Endothelial cell of umbilical vein (primary cell): ENCODE measurements at regions not wholly inside any gene's neighbourhood (a gene's known extent, or its start where the extent isn't known, plus 50 kb on each side); places are given as distances from the start of the nearest gene placed in this dataset.

Experiments
- BruUV-seq: library from RNA; stranded (reverse); fragments of 400-500 nt; replicated peaks from 2 replicates; lab custom pipeline; 2021; lab: Mats Ljungman, UMichigan
- CTCF ChIA-PET: fragments of 300-600, 350-600 bp; sonication (Branson Sonifier 250); formaldehyde crosslinking; loops from one replicate; lab custom pipeline; 2021; ENCODE audit warnings: antibody characterized with exemption, inconsistent platforms; lab: Charles Lee
- POLR2A ChIA-PET: fragments of 300-600, 350-600 bp; sonication (Branson Sonifier 250); formaldehyde crosslinking; loops from one replicate; lab custom pipeline; 2021; ENCODE audit warnings: antibody characterized with exemption, inconsistent platforms; lab: Charles Lee
- DNase-seq: peaks from one replicate; pipeline ENCODE4 v3.0.0-alpha.2; 2011; ENCODE audit warnings: low read depth, low spot score
- FAIRE-seq: peaks from 2 replicates; lab custom pipeline; 2011; peaks lifted over from hg19 to GRCh38; lab: Jason Lieb, UNC
- H2AFZ ChIP-seq: 2 replicates; pipeline ENCODE4 v1.6.0; 2012; ENCODE audit warnings: low read depth, low read length, control low read depth, inconsistent platforms
- H3K27ac ChIP-seq: 2 replicates; pipeline ENCODE4 v1.5.1; 2011; ENCODE audit warnings: low read depth, mild to moderate bottlenecking, control low read depth, low read length, moderate library complexity; ENCODE audit not compliant: insufficient read depth
- H3K27me3 ChIP-seq, 2 experiments: 2 replicates each; pipeline versions ENCODE4 v1.6.0 to v1.6.1; 2011; ENCODE audit warnings: low read length in 2 of 2, mixed read lengths in 1 of 2; ENCODE audit not compliant: control insufficient read depth in 2 of 2, insufficient read depth in 2 of 2
- H3K36me3 ChIP-seq, 2 experiments: 2 replicates in 1 of 2; 3 replicates in 1 of 2; pipeline ENCODE4 v1.5.1; 2011; ENCODE audit warnings: low read length in 2 of 2, mild to moderate bottlenecking in 1 of 2, moderate library complexity in 1 of 2; ENCODE audit not compliant: control insufficient read depth in 2 of 2, insufficient read depth in 2 of 2; ENCODE audit errors: extremely low read depth in 1 of 2
- H3K4me1 ChIP-seq: 3 replicates; pipeline ENCODE4 v1.5.1; 2011; ENCODE audit warnings: mild to moderate bottlenecking, low read length; ENCODE audit not compliant: control insufficient read depth, insufficient read depth; ENCODE audit errors: extremely low read depth
- H3K4me2 ChIP-seq: 2 replicates; pipeline ENCODE4 v1.6.1; 2011; ENCODE audit warnings: low read length, control low read depth, mixed read lengths; ENCODE audit not compliant: insufficient read depth
- H3K4me3 ChIP-seq, 3 experiments: fragments of 200-600 bp in 1 of 3; sonication (generic), shearing (Covaris generic) in 1 of 3; replicated peaks in 1 of 3; 2 replicates each; pipeline ENCODE4 v1.5.1; 2011 to 2016; ENCODE audit warnings: control low read depth in 3 of 3, low read length in 3 of 3, mild to moderate bottlenecking in 2 of 3, inconsistent platforms in 1 of 3, low read depth in 1 of 3, moderate library complexity in 1 of 3; ENCODE audit not compliant: insufficient read depth in 1 of 3
- H3K79me2 ChIP-seq: 2 replicates; pipeline ENCODE4 v1.6.0; 2012; ENCODE audit warnings: low read length, inconsistent platforms; ENCODE audit not compliant: control insufficient read depth, insufficient read depth
- H3K9ac ChIP-seq: replicated peaks from 2 replicates; pipeline ENCODE3; 2011; ENCODE audit warnings: low read length, control low read depth; ENCODE audit not compliant: insufficient read depth; ENCODE audit errors: extremely low read depth
- H3K9me1 ChIP-seq: replicated peaks from 3 replicates; pipeline ENCODE4 v1.6.0; 2011; ENCODE audit warnings: mild to moderate bottlenecking, low read length; ENCODE audit not compliant: control insufficient read depth, insufficient read depth; ENCODE audit errors: extremely low read depth
- H3K9me3 ChIP-seq: replicated peaks from 2 replicates; pipeline ENCODE4 v1.5.1; 2012; ENCODE audit warnings: low read length, inconsistent platforms; ENCODE audit not compliant: control insufficient read depth, insufficient read depth
- H4K20me1 ChIP-seq: replicated peaks from 2 replicates; pipeline ENCODE3; 2011; ENCODE audit warnings: mild to moderate bottlenecking, low read length; ENCODE audit not compliant: control insufficient read depth, insufficient read depth; ENCODE audit errors: extremely low read depth
- EZH2 ChIP-seq: IDR thresholded peaks from 2 replicates; pipeline ENCODE4 v1.6.1; 2012; ENCODE audit warnings: borderline replicate concordance, low read depth, mild to moderate bottlenecking, moderate library complexity, low read length, inconsistent platforms; ENCODE audit not compliant: severe bottlenecking
- FOS ChIP-seq: IDR thresholded peaks from 2 replicates; pipeline ENCODE4 v1.6.1; 2011; ENCODE audit warnings: mild to moderate bottlenecking, low read length, moderate library complexity, borderline replicate concordance; ENCODE audit not compliant: insufficient read depth
- GATA2 ChIP-seq: IDR thresholded peaks from 2 replicates; pipeline ENCODE4 v1.7.0; 2011; ENCODE audit warnings: low read depth, mild to moderate bottlenecking, moderate library complexity, mixed read lengths, low read length; ENCODE audit not compliant: insufficient read length, insufficient read depth
- JUN ChIP-seq: IDR thresholded peaks from 2 replicates; pipeline ENCODE4 v1.6.1; 2011; ENCODE audit warnings: borderline replicate concordance, low read depth; ENCODE audit not compliant: insufficient read length, insufficient read depth
- MYC ChIP-seq: IDR thresholded peaks from one replicate; pipeline ENCODE4 v1.6.1; 2011; ENCODE audit warnings: mild to moderate bottlenecking, low read depth, low read length
- POLR2A ChIP-seq: IDR thresholded peaks from 2 replicates; pipeline ENCODE4 v1.6.1; 2012; ENCODE audit warnings: low read depth, mild to moderate bottlenecking, control low read depth, low read length
- POLR2AphosphoS5 ChIP-seq: IDR thresholded peaks from 2 replicates; pipeline ENCODE4 v1.6.1; 2012; ENCODE audit warnings: low read depth, mild to moderate bottlenecking, control low read depth, low read length, moderate library complexity; ENCODE audit not compliant: insufficient read depth
- dilution Hi-C: fragments of 300-500 bp; cut with MboI; formaldehyde crosslinking; loops from one replicate; pipeline ENCODE4 v1.15.0; 2019; ENCODE audit warnings: low sequenced_read_pairs; ENCODE audit not compliant: extremely low pct_ligation_motif_present
- intact Hi-C: fragments of 100-400 bp; cut with micrococcal nuclease; formaldehyde crosslinking; loops from one replicate; pipeline ENCODE4 v1.10.0; 2022
- TF ChIP-seq, protein P1 (sequence below): IDR thresholded peaks from 2 replicates; pipeline ENCODE4 v1.6.1; 2011; ENCODE audit not compliant: insufficient read depth, insufficient read length
- TF ChIP-seq, protein P2 (sequence below), 2 donors: IDR thresholded peaks; 1 replicate in 1 of 2; 2 replicates in 1 of 2; pipeline ENCODE4 v1.5.1; 2011; ENCODE audit warnings: low read length in 2 of 2, mild to moderate bottlenecking in 2 of 2, moderate library complexity in 2 of 2, control low read depth in 1 of 2, inconsistent platforms in 1 of 2, low read depth in 1 of 2; ENCODE audit not compliant: insufficient read depth in 1 of 2; ENCODE audit errors: extremely low read depth in 1 of 2

DNA sequence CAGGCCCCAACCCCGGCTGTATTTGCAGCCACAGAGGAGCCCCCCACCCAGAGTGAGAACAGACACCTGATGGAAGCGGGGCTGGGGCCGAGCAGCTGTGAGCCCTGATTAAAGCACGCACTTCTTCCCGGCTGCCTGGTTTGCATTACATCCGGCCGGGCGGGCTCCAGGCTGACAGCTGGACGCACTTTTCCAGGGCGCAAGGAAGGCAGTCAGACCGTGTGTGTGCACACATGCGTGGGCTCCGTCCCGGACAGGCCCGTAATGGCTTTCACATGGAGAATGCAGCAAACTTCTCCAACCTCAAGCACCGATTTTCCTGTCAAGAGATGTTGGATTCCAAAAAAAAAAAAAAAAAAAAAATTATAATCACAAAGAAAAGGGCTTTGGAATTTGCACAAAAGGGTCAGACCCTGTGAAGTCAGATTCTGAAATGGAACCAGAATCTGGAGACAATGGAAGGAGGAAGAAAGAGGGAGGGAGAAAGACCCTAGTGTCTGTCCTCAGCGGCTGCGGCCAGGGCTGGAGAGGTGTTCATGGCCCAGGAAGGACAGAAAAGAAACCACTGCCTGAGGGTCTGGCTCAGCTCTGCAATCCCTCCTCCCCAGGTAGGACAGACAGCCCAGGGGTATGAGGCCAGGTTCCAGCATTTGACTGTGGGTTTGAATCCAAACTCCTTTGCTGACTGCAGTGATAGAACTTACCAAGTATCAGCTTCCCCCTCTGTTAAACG is 365.5 kb downstream of the MN1 start:
- ChIA-PET CTCF (interaction anchor here (0.8 kb wide), 1 partner anchor 15 kb away, joined by 3 read pairs; no protein-coding TSS in a partner anchor), POLR2A (no interaction called here)
- peak; percentile 41 for DNase-seq
- no TSS peak for BruUV-seq
- intact Hi-C loops, result no loop called here
- Histone ChIP-seq H3K4me2 (no peak overlapping the region), H4K20me1 (no peaks in the 10 kb centered on the region), H3K9me1 (no peaks in the 10 kb centered on the region), H3K27ac (no peak overlapping the region), H3K9me3 (no peaks in the 10 kb centered on the region), H3K27me3 (peaks cover 4 to 6% of the 10 kb centered on the region in 2 experiments), H3K79me2 (no peaks in the 10 kb centered on the region), H2AFZ (no peak overlapping the region), H3K36me3 (no peaks in the 10 kb centered on the region), H3K4me3 (no peak overlapping the region), H3K9ac (no peak overlapping the region), H3K4me1 (no peaks in the 10 kb centered on the region)
- dilution Hi-C loops, result no loop called here
- peak; percentile 66 for FAIRE-seq
- TF ChIP-seq POLR2AphosphoS5 (no peak), MYC (no peak), JUN (no peak), GATA2 (no peak), POLR2A (no peak), FOS (no peak), EZH2 (no peak)
- TF ChIP-seq, protein P1, sequence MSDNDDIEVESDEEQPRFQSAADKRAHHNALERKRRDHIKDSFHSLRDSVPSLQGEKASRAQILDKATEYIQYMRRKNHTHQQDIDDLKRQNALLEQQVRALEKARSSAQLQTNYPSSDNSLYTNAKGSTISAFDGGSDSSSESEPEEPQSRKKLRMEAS, result no peak
- TF ChIP-seq, protein P2, sequence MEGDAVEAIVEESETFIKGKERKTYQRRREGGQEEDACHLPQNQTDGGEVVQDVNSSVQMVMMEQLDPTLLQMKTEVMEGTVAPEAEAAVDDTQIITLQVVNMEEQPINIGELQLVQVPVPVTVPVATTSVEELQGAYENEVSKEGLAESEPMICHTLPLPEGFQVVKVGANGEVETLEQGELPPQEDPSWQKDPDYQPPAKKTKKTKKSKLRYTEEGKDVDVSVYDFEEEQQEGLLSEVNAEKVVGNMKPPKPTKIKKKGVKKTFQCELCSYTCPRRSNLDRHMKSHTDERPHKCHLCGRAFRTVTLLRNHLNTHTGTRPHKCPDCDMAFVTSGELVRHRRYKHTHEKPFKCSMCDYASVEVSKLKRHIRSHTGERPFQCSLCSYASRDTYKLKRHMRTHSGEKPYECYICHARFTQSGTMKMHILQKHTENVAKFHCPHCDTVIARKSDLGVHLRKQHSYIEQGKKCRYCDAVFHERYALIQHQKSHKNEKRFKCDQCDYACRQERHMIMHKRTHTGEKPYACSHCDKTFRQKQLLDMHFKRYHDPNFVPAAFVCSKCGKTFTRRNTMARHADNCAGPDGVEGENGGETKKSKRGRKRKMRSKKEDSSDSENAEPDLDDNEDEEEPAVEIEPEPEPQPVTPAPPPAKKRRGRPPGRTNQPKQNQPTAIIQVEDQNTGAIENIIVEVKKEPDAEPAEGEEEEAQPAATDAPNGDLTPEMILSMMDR (IDR thresholded peaks at IDR 0.05; ENCODE audit: extremely low read depth in 1 of 2, insufficient read depth in 1 of 2, low read depth in 1 of 2, low read length in 2 of 2), result no peak
